ENCODE measurements at regions not wholly inside any gene's neighbourhood (a gene's known extent, or its start where the extent isn't known, plus 50 kb on each side); places are given as distances from the start of the nearest gene placed in this dataset.
"Not testable (repeated sequence)": the region's sequence is repeated elsewhere in the genome, so short reads cannot be mapped to it uniquely, and the experiment has no call there.

DNA sequence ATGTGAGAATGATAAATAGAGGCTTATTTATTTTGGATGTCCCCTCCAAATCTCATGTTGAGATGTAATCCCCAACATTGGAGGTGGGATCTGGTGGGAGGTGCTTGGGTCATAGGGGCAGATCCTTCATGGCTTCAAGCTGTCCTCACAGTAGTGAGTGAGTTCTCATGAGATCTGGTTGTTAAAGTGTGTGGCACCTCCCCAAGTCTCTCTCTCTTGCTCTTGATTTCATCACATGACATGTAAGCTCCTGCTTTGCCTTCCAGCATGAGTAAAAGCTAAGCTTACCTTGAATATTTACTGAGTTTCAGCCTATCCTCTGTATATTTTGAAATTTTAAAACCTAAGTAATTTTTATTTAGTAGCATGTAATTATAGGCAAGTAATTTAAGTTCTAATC, 444.9 kb downstream of the ARL4A start:
- peak; percentile 45 for FAIRE-seq
- TF ChIP-seq POLR2A (IDR thresholded peaks at IDR 0.05; ENCODE audit: low read depth, low read length), result no peak
- no peak for DNase-seq (ENCODE audit: insufficient read length, low spot score)

DNA sequence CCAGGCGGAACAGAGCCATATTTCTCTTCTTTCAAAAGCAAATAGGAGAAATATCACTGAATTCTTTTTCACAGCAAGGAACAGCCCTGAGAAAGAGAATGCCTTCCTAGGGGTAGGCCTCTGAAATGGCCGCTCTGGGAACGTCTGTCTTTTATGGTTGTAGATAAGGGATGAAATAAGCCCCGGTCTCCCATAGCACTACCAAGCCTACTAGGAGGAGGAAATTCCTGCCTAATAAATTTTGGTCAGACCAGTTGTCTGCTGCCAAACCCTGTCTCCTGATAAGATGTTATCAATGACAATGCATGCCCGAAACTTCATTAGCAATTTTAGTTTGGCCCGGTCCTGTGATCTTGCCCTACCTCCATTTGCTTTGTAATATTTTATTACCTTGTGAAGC, 448.9 kb downstream of the ARL4A start:
- not testable (repeated sequence) for FAIRE-seq; DNase-seq (ENCODE audit: insufficient read length, low spot score)

DNA sequence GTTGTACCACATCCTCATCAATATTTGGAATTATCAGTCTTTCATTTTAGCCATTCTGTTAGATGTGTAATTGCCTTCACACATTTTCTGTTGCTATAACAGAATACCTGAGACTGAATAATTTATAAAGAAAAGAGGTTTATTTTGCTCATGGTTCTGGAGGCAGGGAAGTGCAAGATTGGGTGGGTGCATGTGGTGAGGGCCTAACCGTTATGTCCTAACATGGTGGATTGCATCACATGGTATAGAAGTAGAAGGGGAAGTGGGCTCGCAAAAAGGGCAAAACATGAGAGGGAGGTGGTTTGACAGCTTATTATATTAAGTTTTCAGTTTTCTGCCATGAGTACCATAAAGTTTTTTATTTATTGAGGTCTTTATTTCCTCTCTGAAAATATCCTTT, 452.0 kb downstream of the ARL4A start:
- TF ChIP-seq POLR2A (IDR thresholded peaks at IDR 0.05; ENCODE audit: low read depth, low read length), result no peak
- FAIRE-seq (no peak), DNase-seq (ENCODE audit: insufficient read length, low spot score) (no peak)

DNA sequence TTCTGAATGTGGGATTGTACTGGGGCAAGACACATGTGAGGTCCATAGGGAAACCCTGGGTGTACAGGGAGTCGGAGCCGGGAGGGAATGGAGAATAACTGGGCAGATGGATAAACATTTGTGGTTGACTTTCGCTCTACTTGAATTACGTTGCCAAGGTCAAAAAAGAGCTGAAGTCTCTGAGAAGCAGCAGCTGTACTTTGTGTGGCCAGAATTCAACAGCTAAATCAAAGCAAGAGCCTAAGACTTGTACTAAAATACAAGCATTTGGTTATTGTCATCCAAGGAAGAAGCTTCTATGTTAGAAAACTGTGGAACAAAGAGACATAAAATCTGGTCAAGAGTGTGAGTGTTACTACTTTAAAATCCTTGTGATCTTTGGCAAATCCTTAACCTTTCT, 457.2 kb downstream of the ARL4A start:
- peak; percentile 90 for FAIRE-seq
- TF ChIP-seq POLR2A (IDR thresholded peaks at IDR 0.05; ENCODE audit: low read depth, low read length), result no peak
- DNase-seq (ENCODE audit: insufficient read length, low spot score), result no peak

DNA sequence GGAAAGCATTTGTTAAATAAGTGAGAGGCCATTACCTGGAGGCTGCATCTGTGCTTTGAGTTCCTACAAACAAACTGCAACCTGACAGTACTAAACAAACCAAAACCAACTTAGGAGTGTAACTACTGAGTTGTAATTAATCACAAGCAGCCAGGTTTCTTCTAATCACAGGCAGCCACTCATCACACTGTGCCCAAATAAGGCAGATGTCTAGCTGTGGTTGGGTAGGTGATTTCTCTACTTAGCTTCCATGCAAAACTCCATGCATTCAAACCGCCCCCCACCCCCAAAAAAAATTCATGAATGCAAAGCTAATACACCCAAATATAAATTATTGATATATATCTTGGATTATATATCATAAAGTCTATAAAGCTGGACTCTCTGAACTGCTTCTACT, 461.1 kb downstream of the ARL4A start:
- FAIRE-seq, result peak; percentile 57
- DNase-seq (ENCODE audit: insufficient read length, low spot score), result no peak
- TF ChIP-seq POLR2A (IDR thresholded peaks at IDR 0.05; ENCODE audit: low read depth, low read length), result no peak

DNA sequence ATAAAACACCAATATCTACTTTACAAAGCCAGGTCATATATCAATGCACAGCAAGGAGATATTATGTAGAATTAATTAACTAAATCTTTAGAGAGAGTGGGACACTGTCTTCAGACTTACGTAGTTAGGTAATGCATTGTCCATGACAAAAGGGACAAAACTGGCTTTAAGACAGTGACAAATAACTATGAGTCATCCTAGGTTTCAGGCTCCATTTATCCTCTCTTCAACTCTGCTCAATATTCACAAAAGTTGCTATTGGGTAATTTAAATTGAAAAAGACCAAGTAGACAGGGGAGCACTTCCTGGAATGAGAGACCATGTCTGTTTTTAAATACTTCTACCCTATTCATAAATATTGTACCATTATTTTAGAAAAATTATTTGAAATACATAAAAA, 464.5 kb downstream of the ARL4A start:
- FAIRE-seq (no peak), DNase-seq (ENCODE audit: insufficient read length, low spot score) (no peak)

DNA sequence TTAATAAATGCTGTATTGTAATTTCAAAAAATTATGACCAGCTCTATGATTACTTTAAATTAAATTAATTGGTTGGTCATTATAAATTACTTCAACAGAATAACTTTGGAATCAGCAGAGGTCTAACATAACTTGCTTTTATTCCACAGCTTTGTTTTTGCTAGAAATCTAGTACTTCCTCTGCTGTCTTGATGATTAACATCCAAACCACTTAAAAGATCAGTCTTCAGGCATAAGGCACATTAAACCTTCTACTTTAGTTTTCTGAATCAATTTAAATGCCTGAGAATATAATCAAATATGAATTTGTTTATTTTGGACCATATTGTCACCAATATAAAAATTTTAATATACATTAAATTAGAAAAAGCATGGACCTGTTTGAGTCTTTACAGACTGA, 465.3 kb downstream of the ARL4A start:
- peak; percentile 67 for FAIRE-seq
- no peak for TF ChIP-seq POLR2A (IDR thresholded peaks at IDR 0.05; ENCODE audit: low read depth, low read length)

More for the DNA sequence above, 464.5 kb downstream of the ARL4A start:
- no peak for TF ChIP-seq POLR2A (IDR thresholded peaks at IDR 0.05; ENCODE audit: low read depth, low read length)

DNA sequence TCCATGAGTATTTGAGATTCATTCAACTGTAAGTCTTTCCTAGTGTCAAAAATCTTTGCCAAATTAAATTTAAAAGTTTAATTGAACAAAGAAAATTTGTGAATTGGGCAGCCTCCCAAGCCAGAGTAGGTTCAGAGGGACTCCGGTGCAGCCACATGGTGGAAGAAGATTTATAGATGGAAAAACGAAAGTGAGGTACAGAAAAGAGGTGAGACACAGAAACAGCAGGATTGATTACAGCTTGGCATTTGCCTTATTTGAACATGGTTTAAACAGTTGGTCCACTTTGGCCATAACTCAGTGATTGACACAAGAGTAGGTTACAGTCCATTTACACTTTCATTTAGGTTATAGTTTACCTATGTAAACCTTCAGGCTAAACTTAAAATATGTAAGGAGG, 465.8 kb downstream of the ARL4A start:
- no peak for TF ChIP-seq POLR2A (IDR thresholded peaks at IDR 0.05; ENCODE audit: low read depth, low read length)
- no peak for FAIRE-seq
- no peak for DNase-seq (ENCODE audit: insufficient read length, low spot score)

More for the DNA sequence above, 465.3 kb downstream of the ARL4A start:
- no peak for DNase-seq (ENCODE audit: insufficient read length, low spot score)

DNA sequence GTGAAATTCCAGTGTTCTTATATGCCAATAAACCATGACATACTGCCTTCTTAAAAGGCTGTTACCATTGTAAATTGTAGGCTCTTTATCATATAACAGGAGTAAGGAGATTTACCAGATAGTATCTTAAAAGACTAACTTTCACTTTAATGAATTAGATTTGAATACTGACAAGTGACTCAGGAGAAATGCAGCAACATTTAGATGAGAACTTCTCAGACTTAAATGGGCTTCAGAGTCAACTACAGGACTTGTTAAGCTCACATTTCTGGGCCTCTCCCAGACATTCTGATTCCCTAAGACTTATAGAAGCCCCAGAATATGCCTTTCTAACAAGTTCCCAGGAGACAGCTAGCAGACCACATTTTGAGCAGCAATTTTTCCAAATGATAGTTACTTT, 466.3 kb downstream of the ARL4A start:
- TF ChIP-seq POLR2A (IDR thresholded peaks at IDR 0.05; ENCODE audit: low read depth, low read length), result no peak
- FAIRE-seq, result peak; percentile 95
- peak; percentile 3 for DNase-seq (ENCODE audit: insufficient read length, low spot score)

DNA sequence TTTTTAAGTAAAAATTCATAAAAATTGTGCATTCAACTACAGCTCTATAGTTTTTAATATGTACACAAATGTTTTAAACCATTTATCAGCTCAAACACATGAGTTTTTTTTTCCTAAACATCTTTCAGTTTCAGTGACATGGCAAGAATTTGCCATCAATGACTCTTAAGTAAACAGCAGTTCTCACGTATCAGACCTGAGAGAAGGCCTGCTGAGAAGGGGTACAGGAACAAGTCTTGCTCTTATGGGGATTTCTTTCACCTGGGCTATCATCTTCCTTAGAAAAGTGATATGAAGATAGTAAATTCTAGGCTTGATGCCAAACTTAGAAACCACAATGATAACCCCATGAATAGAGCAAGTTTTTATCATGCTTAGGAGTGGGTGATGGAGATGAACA, 467.8 kb downstream of the ARL4A start:
- DNase-seq (ENCODE audit: insufficient read length, low spot score) (no peak), FAIRE-seq (peak; percentile 62)
- no peak for TF ChIP-seq POLR2A (IDR thresholded peaks at IDR 0.05; ENCODE audit: low read depth, low read length)

DNA sequence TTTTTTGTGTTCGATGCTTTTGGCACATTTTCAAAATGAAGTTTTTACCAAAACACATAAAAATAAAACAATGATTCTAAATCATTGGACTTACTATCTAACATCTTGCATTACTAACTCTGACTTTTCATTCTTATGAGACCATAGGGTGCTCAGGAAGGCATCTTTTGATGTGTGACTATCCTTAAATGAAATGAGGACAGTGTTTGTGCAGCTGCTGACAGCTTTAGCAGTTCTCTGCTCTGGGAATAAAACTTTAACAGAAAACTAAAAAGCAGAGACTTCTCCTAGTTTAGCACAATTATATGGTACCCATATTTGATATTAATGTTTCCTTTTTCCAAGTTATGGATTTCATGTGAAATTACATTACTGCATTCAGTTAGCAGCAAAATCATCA, 471.6 kb downstream of the ARL4A start:
- DNase-seq (ENCODE audit: insufficient read length, low spot score), result no peak
- FAIRE-seq, result no peak
- no peak for TF ChIP-seq POLR2A (IDR thresholded peaks at IDR 0.05; ENCODE audit: low read depth, low read length)

DNA sequence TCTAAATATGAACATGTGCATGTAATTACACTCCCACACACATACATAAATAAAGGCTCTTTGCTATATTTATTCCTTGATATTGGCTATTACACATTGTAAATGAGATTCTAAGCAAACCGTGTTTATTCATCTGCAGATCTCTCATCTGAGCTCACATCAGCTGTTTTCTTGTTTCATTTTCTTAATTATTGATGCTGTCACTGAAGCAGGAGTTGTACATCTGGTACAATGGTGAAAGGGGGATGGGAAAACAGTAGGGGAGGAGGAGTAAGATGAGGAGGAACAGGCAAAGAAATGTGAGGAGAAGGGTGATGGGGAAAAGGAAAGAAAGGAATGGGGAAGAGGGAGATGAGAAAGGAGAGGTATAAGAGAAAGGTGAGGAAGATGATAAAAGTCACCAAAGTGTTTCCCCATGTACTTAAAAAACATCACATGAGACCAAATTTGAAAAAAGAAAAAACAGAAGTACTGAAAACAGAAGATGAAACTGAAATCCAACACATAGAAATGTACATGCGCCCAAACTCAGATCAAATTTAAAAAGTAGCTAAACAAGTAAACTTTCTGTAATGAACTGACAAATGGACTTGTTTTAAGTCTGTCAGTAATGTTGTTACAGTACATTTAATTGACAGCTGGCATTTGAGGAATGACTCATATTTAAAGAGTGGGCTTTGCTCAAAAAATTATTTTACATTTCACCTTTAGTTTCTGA, 472.2 kb downstream of the ARL4A start:
- FAIRE-seq, result no peak
- DNase-seq (ENCODE audit: insufficient read length, low spot score), result no peak
- TF ChIP-seq POLR2A (IDR thresholded peaks at IDR 0.05; ENCODE audit: low read depth, low read length), result no peak

DNA sequence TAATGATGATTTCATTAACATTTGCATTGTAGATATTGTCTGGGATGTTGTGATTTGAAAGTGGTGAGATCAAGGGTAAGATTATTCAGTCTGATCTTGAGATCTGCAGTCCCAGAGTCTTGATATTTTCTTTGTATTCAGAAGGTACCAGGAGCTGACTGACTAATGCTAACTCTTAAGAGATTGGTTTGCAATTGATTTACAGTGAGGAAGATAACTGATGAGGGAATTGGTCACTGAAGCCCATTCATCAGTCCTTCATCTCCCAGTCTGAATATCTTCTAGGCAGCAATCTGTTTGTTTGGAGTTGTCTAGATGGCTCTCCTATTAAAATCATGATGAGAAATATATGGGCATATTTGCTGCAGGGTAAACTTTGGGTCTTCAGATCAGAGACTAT, 473.7 kb downstream of the ARL4A start:
- TF ChIP-seq POLR2A (IDR thresholded peaks at IDR 0.05; ENCODE audit: low read depth, low read length), result no peak
- FAIRE-seq, result peak; percentile 75
- no peak for DNase-seq (ENCODE audit: insufficient read length, low spot score)

DNA sequence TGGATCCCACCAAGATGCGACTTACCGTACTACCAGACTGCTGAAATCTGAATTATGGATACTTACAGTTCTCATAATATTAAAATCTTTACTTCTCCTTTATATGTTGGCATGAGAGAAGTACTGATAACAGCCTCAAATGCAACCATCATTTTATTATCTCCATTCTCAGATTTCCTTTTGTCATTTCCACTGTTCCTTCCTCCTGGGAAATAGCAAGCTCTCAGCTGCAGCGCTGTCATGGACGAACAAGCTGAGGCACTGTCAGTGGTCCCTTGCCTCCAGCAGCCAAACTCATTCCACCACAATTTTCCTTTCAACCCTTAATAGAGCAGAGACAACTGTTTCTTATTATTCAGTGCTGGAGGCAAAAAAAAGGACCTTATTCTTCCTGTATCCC, 478.4 kb downstream of the ARL4A start:
- TF ChIP-seq POLR2A (IDR thresholded peaks at IDR 0.05; ENCODE audit: low read depth, low read length), result no peak

DNA sequence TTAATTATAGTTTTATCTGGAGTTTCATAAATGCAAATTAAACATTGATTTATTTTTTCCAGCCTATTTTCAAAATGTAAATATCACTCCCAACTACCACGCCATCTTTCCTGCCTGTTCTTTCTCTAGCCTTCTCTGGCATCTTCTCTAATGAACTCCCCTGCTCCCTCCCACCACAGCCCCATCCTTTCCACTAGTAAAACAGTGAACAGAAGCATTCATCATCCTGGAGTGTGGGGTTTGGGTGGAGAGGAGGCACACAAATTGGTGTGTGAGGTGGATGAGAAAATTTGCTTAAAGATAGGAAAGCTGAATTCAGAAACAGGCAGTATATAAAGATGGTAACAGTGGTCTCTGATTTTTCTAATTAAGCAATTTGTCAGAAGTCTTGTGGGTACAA, 479.4 kb downstream of the ARL4A start:
- TF ChIP-seq POLR2A (IDR thresholded peaks at IDR 0.05; ENCODE audit: low read depth, low read length), result no peak

More for the DNA sequence above, 478.4 kb downstream of the ARL4A start:
- FAIRE-seq, result no peak
- DNase-seq (ENCODE audit: insufficient read length, low spot score), result no peak

DNA sequence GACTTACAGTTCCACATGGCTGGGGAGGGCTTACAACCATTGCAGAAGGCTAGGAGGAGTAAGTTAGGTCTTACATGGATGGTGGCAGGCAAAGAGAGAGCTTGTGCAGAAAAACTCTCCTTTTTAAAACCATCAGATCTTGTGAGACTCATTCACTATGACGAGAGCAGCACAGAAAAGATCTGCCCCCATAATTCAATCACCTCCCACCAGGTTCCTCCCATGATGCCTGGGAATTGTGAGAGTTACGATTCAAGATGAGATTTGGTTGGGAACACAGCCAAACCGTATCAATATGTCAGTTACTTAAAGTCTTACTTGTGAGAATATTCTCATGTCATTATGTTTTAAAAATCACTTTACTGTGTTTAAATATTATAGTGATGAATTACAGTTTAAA, 481.9 kb downstream of the ARL4A start:
- TF ChIP-seq POLR2A (IDR thresholded peaks at IDR 0.05; ENCODE audit: low read depth, low read length), result no peak
- FAIRE-seq (no peak), DNase-seq (ENCODE audit: insufficient read length, low spot score) (no peak)

More for the DNA sequence above, 479.4 kb downstream of the ARL4A start:
- no peak for DNase-seq (ENCODE audit: insufficient read length, low spot score)
- no peak for FAIRE-seq

Data from H54 (cell line).